ENCODE measurements at regions not wholly inside any gene's neighbourhood (a gene's known extent, or its start where the extent isn't known, plus 50 kb on each side); places are given as distances from the start of the nearest gene placed in this dataset.

- TF ChIP-seq CTCF (IDR thresholded peaks at IDR 0.05; ENCODE audit: low read length) (no peak), EZH2 (IDR thresholded peaks at IDR 0.05; ENCODE audit: borderline replicate concordance, low read length) (no peak)
- H4K20me1 ChIP-seq (ENCODE audit: insufficient read depth, low read length) = no peaks in the 10 kb centered on the region
- no peaks in the 10 kb centered on the region for H3K27me3 ChIP-seq (ENCODE audit: insufficient read depth, low read length)
- no peak overlapping the region for H3K4me3 ChIP-seq (ENCODE audit: low read depth, low read length, poor library complexity, severe bottlenecking)
- H3F3A ChIP-seq (ENCODE audit: insufficient read depth, low read length) = no peaks in the 10 kb centered on the region
- no peak overlapping the region for H2AFZ ChIP-seq (ENCODE audit: low read length)
- H3K27ac ChIP-seq (ENCODE audit: low read depth, low read length, poor library complexity, severe bottlenecking) = no peak overlapping the region
- no peaks in the 10 kb centered on the region for H3K4me1 ChIP-seq (ENCODE audit: insufficient read depth, low read length, severe bottlenecking)
- H3K79me2 ChIP-seq (ENCODE audit: insufficient read depth, low read length) = no peaks in the 10 kb centered on the region
- no peaks in the 10 kb centered on the region for H3K36me3 ChIP-seq (ENCODE audit: insufficient read depth, low read length)
- H3K9ac ChIP-seq (ENCODE audit: low read length) = no peak overlapping the region
- no peaks in the 10 kb centered on the region for H3K9me2 ChIP-seq (ENCODE audit: low read depth, low read length)
- H3K4me2 ChIP-seq (ENCODE audit: low read length) = no peak overlapping the region
- no peaks in the 10 kb centered on the region for H3K9me3 ChIP-seq (ENCODE audit: low read length)
Observed at GRCh38 chr2:120496759-120497158, 150.8 kb downstream of the INHBB start.

GRCh38 chr2:120497261-120497977 is 151.5 kb downstream of the INHBB start:
- no peaks in the 10 kb centered on the region for H3F3A ChIP-seq (ENCODE audit: insufficient read depth, low read length)
- H2AFZ ChIP-seq (ENCODE audit: low read length) = no peak overlapping the region
- no peaks in the 10 kb centered on the region for H3K4me1 ChIP-seq (ENCODE audit: insufficient read depth, low read length, severe bottlenecking)
- no peaks in the 10 kb centered on the region for H3K36me3 ChIP-seq (ENCODE audit: insufficient read depth, low read length)
- H3K4me2 ChIP-seq (ENCODE audit: low read length) = no peak overlapping the region
- H3K27me3 ChIP-seq (ENCODE audit: insufficient read depth, low read length) = no peaks in the 10 kb centered on the region
- no peaks in the 10 kb centered on the region for H3K9me2 ChIP-seq (ENCODE audit: low read depth, low read length)
- H3K79me2 ChIP-seq (ENCODE audit: insufficient read depth, low read length) = no peaks in the 10 kb centered on the region
- no peak overlapping the region for H3K27ac ChIP-seq (ENCODE audit: low read depth, low read length, poor library complexity, severe bottlenecking)
- no peak overlapping the region for H3K9ac ChIP-seq (ENCODE audit: low read length)
- no peak for TF ChIP-seq EZH2 (IDR thresholded peaks at IDR 0.05; ENCODE audit: borderline replicate concordance, low read length)
- no peaks in the 10 kb centered on the region for H4K20me1 ChIP-seq (ENCODE audit: insufficient read depth, low read length)
- no peaks in the 10 kb centered on the region for H3K9me3 ChIP-seq (ENCODE audit: low read length)
- H3K4me3 ChIP-seq (ENCODE audit: low read depth, low read length, poor library complexity, severe bottlenecking) = no peak overlapping the region

- Histone ChIP-seq H3K4me2 (ENCODE audit: low read length) (no peak overlapping the region), H3K27ac (ENCODE audit: low read depth, low read length, poor library complexity, severe bottlenecking) (no peak overlapping the region), H3K9ac (ENCODE audit: low read length) (no peak overlapping the region), H3K4me3 (ENCODE audit: low read depth, low read length, poor library complexity, severe bottlenecking) (no peak overlapping the region), H3F3A (ENCODE audit: insufficient read depth, low read length) (no peaks in the 10 kb centered on the region), H3K9me3 (ENCODE audit: low read length) (no peaks in the 10 kb centered on the region), H3K79me2 (ENCODE audit: insufficient read depth, low read length) (no peaks in the 10 kb centered on the region), H3K9me2 (ENCODE audit: low read depth, low read length) (no peaks in the 10 kb centered on the region), H4K20me1 (ENCODE audit: insufficient read depth, low read length) (no peaks in the 10 kb centered on the region), H3K36me3 (ENCODE audit: insufficient read depth, low read length) (no peaks in the 10 kb centered on the region), H3K4me1 (ENCODE audit: insufficient read depth, low read length, severe bottlenecking) (no peaks in the 10 kb centered on the region), H2AFZ (ENCODE audit: low read length) (no peak overlapping the region), H3K27me3 (ENCODE audit: insufficient read depth, low read length) (no peaks in the 10 kb centered on the region)
- TF ChIP-seq CTCF (IDR thresholded peaks at IDR 0.05; ENCODE audit: low read length) (no peak), EZH2 (IDR thresholded peaks at IDR 0.05; ENCODE audit: borderline replicate concordance, low read length) (no peak)
Observed at GRCh38 chr2:120498121-120498520, 152.2 kb downstream of the INHBB start.

All from OCI-LY1 (cell line).